ENCODE measurements at regions not wholly inside any gene's neighbourhood (a gene's known extent, or its start where the extent isn't known, plus 50 kb on each side); places are given as distances from the start of the nearest gene placed in this dataset.

DNA sequence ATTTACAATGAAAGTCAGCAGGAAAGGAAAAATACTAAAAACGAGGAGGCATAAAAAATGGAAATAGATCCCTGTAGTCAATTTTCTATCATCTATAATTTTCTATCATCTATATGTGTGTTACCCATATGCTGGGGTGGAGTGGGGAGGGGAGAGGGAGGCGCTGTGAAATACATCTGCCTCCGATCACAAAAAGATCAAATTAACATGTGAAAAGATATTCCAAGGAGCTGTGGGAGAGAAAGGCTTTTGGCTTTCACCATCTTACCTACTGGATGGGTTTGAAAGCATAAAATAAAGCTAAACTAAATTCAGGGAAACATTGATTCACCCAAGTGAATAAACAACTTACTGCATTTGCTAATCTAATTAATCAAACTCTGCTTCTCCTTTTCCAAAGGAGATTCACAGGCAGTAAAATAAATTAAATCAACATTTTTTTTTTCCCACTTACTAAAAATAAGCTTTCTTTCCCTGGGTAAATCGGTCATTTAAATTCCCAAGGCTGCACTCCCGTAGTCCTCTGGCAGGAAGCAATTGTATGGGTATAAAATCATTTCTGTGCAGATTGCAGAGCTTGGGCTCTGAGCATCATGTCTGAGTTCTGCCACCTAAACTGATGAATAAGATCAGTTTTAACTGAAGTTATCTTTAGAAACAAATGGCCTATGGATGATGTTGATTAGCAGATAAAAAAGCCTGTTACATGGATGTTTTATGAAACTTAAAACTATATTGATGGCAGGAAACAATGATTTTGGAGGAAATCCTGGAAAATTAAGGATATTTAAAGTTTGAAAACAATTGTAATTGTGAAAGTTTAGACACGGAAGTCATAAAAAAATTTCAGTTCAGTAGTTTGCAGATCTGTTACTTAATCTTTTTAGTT, 147.9 kb downstream of the SOX4 start:
- Histone ChIP-seq H3K36me3 (ENCODE audit: control insufficient read depth, insufficient read depth, low read length) (no peaks in the 10 kb centered on the region), H3K4me3 (ENCODE audit: low read depth, low read length) (no peak overlapping the region), H3K27me3 (ENCODE audit: control insufficient read depth, insufficient read depth, low read length) (no peaks in the 10 kb centered on the region)
- POLR2A ChIA-PET, result no interaction called here
- TF ChIP-seq, protein P1, sequence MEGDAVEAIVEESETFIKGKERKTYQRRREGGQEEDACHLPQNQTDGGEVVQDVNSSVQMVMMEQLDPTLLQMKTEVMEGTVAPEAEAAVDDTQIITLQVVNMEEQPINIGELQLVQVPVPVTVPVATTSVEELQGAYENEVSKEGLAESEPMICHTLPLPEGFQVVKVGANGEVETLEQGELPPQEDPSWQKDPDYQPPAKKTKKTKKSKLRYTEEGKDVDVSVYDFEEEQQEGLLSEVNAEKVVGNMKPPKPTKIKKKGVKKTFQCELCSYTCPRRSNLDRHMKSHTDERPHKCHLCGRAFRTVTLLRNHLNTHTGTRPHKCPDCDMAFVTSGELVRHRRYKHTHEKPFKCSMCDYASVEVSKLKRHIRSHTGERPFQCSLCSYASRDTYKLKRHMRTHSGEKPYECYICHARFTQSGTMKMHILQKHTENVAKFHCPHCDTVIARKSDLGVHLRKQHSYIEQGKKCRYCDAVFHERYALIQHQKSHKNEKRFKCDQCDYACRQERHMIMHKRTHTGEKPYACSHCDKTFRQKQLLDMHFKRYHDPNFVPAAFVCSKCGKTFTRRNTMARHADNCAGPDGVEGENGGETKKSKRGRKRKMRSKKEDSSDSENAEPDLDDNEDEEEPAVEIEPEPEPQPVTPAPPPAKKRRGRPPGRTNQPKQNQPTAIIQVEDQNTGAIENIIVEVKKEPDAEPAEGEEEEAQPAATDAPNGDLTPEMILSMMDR (IDR thresholded peaks at IDR 0.05; ENCODE audit: insufficient read depth, low read depth, low read length), result no peak
- DNase-seq (ENCODE audit: low read depth), result no peak
- CTCF ChIA-PET, result interaction anchor here (1.1 kb wide), 1 partner anchor 8 kb away, joined by 3 read pairs; no protein-coding TSS in a partner anchor

DNA sequence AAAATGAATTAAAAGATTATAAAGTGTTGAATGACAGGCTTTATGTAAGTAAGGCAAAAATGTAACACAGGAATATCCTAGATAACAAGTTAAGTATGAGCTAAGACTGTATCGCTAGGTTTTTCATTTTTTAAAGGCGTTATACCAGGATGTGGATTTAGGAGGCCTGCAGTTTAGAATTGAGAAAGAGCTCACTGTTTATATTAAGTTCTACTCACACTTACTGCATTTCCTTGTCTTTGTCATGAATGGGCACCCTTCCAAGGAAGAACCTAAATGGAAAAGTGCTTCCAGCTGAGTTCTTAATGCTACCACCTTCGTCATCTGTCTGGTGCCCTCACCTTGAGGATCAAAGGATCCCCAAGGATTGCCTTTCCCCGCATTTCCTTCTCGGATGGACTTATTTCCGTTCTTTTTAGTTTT, 148.7 kb downstream of the SOX4 start:
- TF ChIP-seq, protein P1 (IDR thresholded peaks at IDR 0.05; ENCODE audit: insufficient read depth, low read depth, low read length), result no peak
- ChIA-PET CTCF (interaction anchor here (1.1 kb wide), 1 partner anchor 9 kb away, joined by 3 read pairs; no protein-coding TSS in a partner anchor), POLR2A (interaction anchor here (0.6 kb wide), 1 partner anchor 10 kb away, joined by 8 read pairs; no protein-coding TSS in a partner anchor)
- Histone ChIP-seq H3K27me3 (ENCODE audit: control insufficient read depth, insufficient read depth, low read length) (no peaks in the 10 kb centered on the region), H3K36me3 (ENCODE audit: control insufficient read depth, insufficient read depth, low read length) (no peaks in the 10 kb centered on the region), H3K4me3 (ENCODE audit: low read depth, low read length) (no peak overlapping the region)
- no peak for DNase-seq (ENCODE audit: low read depth)

DNA sequence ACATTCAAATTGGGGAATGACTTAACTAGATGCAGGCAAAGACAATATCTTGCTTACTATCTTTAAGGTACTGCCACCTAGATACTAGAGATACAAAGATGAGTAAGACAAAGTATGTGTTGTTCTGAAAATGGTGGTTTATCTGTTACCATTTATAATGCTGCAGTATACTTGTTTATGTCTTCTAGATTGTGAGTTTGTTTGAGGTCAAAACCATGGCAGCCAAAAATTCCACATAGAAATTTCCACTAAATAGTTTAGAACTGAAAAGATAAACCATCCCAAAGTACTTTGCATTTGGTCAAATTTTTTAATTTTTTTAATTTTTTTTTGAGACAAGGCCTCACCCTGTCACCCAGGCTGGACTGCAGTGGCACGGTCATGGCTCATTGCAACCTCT, 150.8 kb downstream of the SOX4 start:
- CTCF ChIA-PET, result interaction anchor here (0.6 kb wide), 1 partner anchor 1368 kb away, joined by 3 read pairs; no protein-coding TSS in a partner anchor
- Histone ChIP-seq H3K36me3 (ENCODE audit: control insufficient read depth, insufficient read depth, low read length) (no peaks in the 10 kb centered on the region), H3K27me3 (ENCODE audit: control insufficient read depth, insufficient read depth, low read length) (no peaks in the 10 kb centered on the region), H3K4me3 (ENCODE audit: low read depth, low read length) (no peak overlapping the region)
- TF ChIP-seq, protein P1 (IDR thresholded peaks at IDR 0.05; ENCODE audit: insufficient read depth, low read depth, low read length), result no peak
- POLR2A ChIA-PET, result no interaction called here
- no peak for DNase-seq (ENCODE audit: low read depth)

DNA sequence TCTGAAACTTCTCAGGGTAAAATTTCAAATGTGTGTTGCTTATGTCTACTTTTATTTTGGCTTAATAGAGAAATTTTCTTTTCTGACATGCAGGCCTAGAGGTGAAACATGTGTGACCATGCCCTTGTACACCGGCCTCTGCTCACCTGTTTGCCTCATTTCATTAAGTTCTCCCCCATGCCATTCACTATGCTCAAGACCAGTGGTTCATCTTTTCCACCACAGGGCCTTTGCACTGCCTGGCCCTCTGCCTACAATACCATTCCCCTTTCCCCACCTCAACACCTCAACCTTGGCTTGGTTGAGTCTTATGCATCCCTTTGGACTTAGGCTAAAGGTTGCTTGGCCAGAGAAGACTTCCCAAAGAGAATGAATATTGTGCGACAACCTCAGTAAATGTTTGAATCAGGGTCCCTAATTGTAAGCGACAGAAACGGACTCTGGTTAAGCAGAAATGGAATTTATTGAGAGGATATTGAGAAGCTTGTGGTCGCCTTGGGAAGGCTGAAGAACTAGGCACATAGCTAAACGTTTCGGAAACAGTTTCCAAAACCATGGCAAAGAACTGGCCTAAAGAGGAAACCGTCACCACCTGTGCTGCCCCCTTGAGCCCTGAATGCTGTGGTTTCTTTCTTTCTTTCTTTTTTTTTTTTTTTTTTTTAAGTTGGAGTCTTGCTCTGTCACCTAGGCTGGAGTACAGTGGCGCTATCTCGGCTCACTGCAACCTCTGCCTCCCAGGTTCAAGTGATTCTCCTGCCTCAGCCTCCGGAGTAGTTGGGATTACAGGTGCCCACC, 152.2 kb downstream of the SOX4 start:
- no peak for DNase-seq (ENCODE audit: low read depth)
- ChIA-PET POLR2A (no interaction called here), CTCF (no interaction called here)
- Histone ChIP-seq H3K27me3 (ENCODE audit: control insufficient read depth, insufficient read depth, low read length) (no peaks in the 10 kb centered on the region), H3K4me3 (ENCODE audit: low read depth, low read length) (no peak overlapping the region), H3K36me3 (ENCODE audit: control insufficient read depth, insufficient read depth, low read length) (no peaks in the 10 kb centered on the region)
- TF ChIP-seq, protein P1 (IDR thresholded peaks at IDR 0.05; ENCODE audit: insufficient read depth, low read depth, low read length), result no peak

DNA sequence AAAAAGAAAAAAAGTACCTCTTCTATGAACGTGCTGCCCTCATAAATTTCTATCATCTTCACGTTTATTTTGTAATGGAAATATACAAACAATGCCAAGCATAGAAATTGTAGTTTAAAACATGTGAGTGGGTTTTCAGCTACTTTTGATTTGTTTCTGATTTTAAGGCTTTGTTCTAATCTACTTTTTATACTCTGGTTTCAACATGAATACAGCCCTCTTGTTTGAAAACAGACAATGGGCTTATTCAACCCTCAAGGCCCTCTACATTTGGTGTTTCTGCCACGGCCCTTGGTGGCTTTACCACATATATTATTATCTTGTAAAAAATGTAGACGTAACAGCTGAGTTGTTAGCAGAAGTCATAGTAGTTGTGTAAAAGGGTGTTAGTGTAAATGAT, 153.9 kb downstream of the SOX4 start:
- DNase-seq (ENCODE audit: low read depth), result no peak
- TF ChIP-seq, protein P1 (IDR thresholded peaks at IDR 0.05; ENCODE audit: insufficient read depth, low read depth, low read length), result no peak
- CTCF ChIA-PET, result no interaction called here
- Histone ChIP-seq H3K36me3 (ENCODE audit: control insufficient read depth, insufficient read depth, low read length) (no peaks in the 10 kb centered on the region), H3K27me3 (ENCODE audit: control insufficient read depth, insufficient read depth, low read length) (no peaks in the 10 kb centered on the region), H3K4me3 (ENCODE audit: low read depth, low read length) (no peak overlapping the region)
- POLR2A ChIA-PET, result no interaction called here
